ENCODE measurements at regions not wholly inside any gene's neighbourhood (a gene's known extent, or its start where the extent isn't known, plus 50 kb on each side); places are given as distances from the start of the nearest gene placed in this dataset.
"Not testable (repeated sequence)": the region's sequence is repeated elsewhere in the genome, so short reads cannot be mapped to it uniquely, and the experiment has no call there.

- no peak for DNase-seq
Measured at GRCh38 chr11:57871231-57871630, 109.6 kb downstream of the CTNND1 start.

DNA sequence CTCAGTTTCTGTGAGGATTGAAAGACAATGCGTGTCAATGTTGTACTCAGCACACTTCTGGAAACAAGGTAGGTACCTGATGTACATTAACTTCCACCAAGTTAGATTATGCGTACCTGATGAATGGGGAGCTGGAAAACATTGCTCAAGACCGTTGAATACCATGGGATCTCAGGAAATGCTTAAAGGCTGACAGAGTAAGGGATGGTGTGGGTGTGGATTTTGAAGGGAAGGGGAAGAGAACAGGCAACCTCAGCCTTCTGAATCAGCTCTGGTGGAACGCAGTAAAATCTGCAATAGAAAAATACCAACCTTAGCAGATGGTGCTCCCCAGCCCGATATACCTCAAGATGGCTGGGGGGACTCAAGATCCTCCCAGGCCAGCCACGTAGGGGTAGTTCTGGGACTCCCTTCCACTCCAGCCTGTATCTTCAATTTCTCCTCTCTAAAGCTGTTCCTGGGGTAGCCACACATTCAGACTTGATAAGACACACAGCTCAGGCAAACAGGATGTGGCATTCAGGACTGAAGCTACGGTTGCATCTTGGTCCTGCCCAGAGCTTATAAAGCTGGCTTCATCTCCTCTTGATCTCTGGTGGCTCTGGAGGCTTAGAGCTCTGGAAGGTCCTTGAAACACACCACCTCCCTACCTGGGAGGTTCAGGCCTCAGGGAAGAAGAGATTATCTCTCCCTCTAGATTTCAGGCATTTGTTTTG lies 111.8 kb downstream of the CTNND1 start:
- DNase-seq: no peak

DNA sequence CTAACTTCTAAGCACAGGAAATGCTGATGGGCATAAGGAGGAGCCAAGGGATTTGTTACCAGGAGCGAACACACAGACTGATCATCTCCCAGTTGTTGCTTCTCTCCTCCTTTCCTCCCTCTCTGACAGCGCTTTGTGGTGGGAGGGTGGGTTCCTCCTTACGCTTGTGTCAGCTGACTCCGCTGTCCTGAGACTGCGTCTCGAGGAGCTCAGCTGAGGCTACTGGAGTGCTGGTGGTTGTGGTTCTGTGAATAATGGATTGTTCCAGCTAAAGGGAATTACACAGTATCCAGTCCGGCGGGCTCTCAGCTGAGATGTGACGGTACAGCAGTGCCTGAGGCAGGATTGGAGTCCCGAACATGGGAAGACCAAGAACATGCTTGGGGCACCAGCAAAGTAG lies 113.4 kb downstream of the CTNND1 start:
- no peak for DNase-seq

DNA sequence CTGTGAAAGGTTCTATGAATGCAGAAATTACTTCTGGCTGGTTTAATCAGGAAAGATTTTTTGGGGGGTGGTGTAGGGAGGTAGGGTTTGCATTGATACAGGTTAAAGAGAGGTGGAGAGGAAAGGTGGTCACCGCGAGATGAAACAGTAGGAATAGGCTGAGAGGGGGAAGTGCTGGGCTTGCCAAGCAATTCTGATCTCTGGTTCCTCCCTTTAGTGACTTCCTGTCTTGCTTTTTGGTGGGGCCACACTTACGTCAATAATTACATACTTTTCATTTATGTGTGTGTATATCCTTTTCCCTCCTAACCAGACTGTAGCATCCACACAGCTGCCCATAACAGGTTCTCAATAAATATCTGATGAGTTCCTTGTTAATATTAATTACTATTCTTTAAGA lies 120.0 kb downstream of the CTNND1 start:
- DNase-seq: no peak

DNA sequence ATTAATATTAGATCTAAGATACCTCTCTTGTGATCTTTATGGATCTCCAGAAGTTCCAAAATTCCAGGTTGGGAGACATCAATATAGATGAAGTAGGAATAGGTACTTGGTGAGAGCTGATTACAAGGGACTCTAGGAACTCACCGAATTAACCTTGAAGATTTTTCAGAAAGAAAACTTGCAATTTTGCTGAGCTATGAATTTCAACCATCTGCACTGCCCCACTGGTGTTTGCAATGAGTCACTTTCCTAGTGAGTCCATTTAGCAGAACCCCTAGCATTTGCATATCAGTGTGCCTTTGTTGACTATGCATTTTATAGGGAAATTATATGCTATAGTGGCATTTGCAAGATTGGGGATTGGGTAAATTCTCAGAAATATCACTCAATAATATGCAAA lies 122.0 kb downstream of the CTNND1 start:
- DNase-seq: no peak

- peak; percentile 6 for DNase-seq
Measured at GRCh38 chr11:57885298-57886050, 123.9 kb downstream of the CTNND1 start.

GRCh38 chr11:57888386-57888785 lies 126.8 kb downstream of the CTNND1 start:
- no peak for DNase-seq

DNA sequence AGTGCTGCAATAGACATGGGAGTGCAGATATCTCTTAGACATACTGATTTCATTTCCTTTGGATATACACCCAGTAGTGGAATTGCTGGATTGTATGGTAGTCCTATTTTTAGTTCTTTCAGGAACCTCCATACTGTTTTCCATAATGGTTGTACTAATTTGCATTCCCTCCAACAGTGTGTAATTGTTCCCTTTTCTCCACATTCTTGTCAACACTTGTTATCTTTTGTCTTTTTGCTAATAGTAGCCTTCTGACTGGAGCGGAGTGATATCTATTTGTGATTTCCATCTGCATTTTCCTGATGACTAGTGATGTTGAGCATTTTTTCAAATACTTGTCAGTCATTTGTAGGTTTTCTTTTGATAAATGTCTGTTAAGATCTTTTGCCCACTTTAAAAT lies 128.9 kb downstream of the CTNND1 start:
- no peak for DNase-seq

DNA sequence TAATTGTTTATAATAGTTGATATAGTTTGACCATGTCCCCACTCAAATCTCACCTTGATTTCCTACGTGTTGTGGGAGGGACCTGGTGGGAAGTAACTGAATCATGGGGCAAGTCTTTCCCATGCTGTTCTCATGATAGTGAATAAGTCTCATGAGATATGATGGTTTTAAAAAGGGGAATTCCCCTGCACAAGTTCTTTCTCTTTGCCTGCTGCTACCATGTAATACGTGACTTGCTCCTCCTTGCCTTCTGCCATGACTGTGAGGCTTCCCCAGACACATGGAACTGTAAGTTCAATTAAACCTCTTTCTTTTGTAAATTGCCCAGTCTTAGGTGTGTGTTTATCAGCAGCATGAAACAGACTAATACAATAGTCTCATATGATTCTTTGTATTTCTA lies 130.5 kb upstream of the OR9Q1 start:
- DNase-seq: not testable (repeated sequence)

DNA sequence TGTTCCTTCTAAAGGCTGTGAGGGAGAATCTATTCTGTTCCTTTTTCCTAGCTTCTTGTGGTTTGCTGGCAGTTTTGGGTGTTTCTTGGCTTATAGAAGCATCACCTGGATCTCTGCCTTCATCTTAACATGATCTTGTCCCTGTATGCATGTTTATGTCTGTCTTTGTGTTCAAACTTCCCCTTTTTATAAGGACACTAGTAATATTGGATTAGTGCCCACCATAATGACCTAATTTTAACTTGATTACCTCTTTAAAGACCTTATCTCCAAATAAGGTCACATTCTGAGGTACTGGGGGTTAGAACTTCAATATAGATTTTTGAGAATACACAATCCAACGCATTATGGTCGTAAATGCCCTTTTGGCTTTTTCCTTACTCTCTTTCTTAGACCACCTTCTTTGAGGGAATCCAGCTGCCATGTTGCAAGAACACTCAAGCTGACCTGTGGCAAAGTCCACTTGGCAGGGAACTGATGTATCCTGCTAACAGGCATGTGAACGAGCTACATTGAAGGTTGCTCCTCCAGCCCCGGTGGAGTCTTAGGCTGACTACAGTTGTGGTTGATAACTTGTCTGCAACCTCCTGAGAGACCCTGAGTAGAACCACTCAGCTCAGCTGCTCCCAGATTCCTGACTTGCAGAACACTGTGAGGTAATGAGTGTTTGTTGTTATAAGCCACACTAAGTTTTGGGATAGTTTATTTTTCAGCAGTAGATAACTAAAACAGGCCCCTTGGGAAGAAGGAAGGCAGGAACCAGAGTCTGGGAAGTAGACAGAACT lies 127.1 kb upstream of the OR9Q1 start:
- DNase-seq: no peak

DNA sequence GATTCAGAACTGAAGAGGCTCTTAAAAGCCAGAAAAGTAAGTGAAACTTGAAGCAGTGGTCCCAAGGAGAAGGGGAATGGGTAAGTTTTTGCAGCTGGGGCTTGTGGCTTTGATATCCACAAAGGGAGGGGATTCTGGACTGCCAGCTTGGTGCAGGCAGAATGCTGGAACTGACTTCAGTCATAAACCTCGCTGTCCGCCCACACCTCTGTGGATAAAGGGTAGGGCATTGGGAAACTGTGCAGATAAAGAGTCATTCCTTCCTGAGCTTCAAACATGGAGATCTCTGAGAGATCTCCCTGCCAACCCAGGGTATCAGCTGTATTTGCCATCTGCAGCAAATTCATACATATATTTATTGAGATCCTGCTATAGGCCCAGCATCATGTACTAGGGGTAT lies 124.3 kb upstream of the OR9Q1 start:
- DNase-seq: no peak

- no peak for DNase-seq
Measured at GRCh38 chr11:57900320-57900719, 123.4 kb upstream of the OR9Q1 start.

DNA sequence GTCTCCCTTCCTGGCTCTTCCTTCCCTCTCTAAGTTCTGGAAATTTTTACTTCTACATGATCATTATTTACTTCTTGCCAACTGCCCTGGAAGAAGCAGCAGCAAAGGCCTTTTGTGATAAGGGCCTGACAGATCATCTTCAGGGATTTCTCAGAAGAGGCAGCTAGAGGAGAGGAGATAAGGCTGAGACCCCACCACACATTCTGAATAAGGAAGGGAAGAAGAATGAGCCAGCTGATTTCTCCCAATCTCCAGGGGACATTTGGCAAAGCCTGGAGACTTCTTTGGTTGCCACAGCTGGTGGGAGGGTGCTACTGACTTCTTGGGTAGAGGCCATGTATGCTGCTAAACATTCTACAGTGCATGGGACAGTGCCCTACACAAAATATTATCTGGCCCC lies 122.4 kb upstream of the OR9Q1 start:
- no peak for DNase-seq

- no peak for DNase-seq
Measured at GRCh38 chr11:57901756-57902155, 121.9 kb upstream of the OR9Q1 start.

DNA sequence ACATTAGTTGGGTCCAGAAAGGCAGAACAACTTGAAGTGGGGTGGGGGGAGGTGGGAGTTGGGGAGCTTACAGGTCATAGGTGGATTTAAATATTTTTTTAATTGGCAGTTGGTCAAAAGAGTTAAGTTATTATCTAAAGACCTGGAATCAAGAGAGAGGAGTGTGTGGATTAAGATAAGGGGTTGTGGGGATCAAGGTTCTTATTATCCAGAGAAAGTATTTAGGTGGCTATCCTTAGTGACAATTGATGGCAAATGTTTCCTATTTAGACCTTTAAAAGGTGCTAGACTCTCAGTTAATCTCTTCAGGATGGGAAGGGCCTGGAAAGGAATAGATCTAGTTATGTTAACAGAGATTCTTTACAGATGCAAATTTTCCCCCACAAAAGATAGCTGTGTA lies 120.7 kb upstream of the OR9Q1 start:
- DNase-seq: no peak

GRCh38 chr11:57903441-57904123 lies 120.1 kb upstream of the OR9Q1 start:
- no peak for DNase-seq

- DNase-seq: no peak
Measured at GRCh38 chr11:57904376-57904775, 119.3 kb upstream of the OR9Q1 start.

- DNase-seq: no peak
Measured at GRCh38 chr11:57905439-57905838, 118.2 kb upstream of the OR9Q1 start.

GRCh38 chr11:57908399-57908798 lies 115.3 kb upstream of the OR9Q1 start:
- DNase-seq: not testable (repeated sequence)

- not testable (repeated sequence) for DNase-seq
Measured at GRCh38 chr11:57911522-57911921, 112.2 kb upstream of the OR9Q1 start.

- DNase-seq: no peak
Measured at GRCh38 chr11:57913715-57914704, 109.7 kb upstream of the OR9Q1 start.

DNA sequence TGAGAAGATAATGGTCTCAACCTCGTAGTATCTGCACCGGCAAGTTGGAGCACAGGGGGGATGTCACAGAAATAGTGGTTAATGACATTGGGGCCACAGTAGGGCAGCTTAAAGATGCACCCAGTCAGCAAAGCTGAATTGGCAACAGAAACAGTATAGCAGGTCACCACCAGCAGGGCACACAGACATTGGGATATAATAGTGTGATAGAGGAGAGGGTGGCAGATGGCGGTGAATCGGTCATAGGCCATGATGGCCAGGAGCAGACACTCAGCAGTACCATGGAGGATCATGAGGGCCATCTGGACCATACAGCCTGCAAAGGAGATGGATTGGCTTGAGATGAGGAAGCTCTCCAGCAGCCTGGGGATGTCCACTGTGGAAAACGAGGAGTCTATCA lies 106.0 kb upstream of the OR9Q1 start:
- DNase-seq: no peak

All from fibroblast of skin of scalp (primary cell).